Head of caudate nucleus (tissue), 42 donors: ENCODE measurements at regions not wholly inside any gene's neighbourhood (a gene's known extent, or its start where the extent isn't known, plus 50 kb on each side); places are given as distances from the start of the nearest gene placed in this dataset.
"Not testable (repeated sequence)": the region's sequence is repeated elsewhere in the genome, so short reads cannot be mapped to it uniquely, and the experiment has no call there.

Experiments used
- DNase-seq, 42 donors: peaks; one replicate each; pipeline versions ENCODE4 v3.0.0 to v3.0.0-alpha.2; 2020 to 2021; ENCODE audit warnings: mixed read lengths in 7 of 42
- intact Hi-C: fragments of 100-400 bp; cut with DNase I; formaldehyde crosslinking; loops from one replicate; pipeline ENCODE4 v1.15.0; 2022

GRCh38 chr3:74978684-74979083 lies 364.2 kb upstream of the CNTN3 start:
- intact Hi-C loops = no loop called here
- no peak for DNase-seq

GRCh38 chr3:74985028-74985904 lies 370.8 kb upstream of the CNTN3 start:
- DNase-seq = peak in 1 of 42 donors; percentile 12
- intact Hi-C loops = not testable (repeated sequence)

GRCh38 chr3:74988095-74988494 lies 373.6 kb upstream of the CNTN3 start:
- DNase-seq = no peak
- intact Hi-C loops = no loop called here

GRCh38 chr3:74992898-74993297 lies 378.4 kb upstream of the CNTN3 start:
- intact Hi-C loops = no loop called here

GRCh38 chr3:75001330-75001729 lies 386.9 kb upstream of the CNTN3 start:
- intact Hi-C loops = no loop called here
- no peak for DNase-seq

More at GRCh38 chr3:74992898-74993297, 378.4 kb upstream of the CNTN3 start:
- no peak for DNase-seq

- no peak for DNase-seq
- intact Hi-C loops = no loop called here
These were observed 398.4 kb upstream of the CNTN3 start for GRCh38 chr3:75012791-75013331.

- no peak for DNase-seq
These were observed 399.5 kb upstream of the CNTN3 start for GRCh38 chr3:75014008-75014407.

GRCh38 chr3:75015280-75015679 lies 400.8 kb upstream of the CNTN3 start:
- no peak for DNase-seq
- intact Hi-C loops = no loop called here

More at GRCh38 chr3:75014008-75014407, 399.5 kb upstream of the CNTN3 start:
- intact Hi-C loops = no loop called here

- intact Hi-C loops = no loop called here
- no peak for DNase-seq
These were observed 420.7 kb upstream of the CNTN3 start for GRCh38 chr3:75035146-75035545.

GRCh38 chr3:75042941-75043340 lies 428.5 kb upstream of the CNTN3 start:
- intact Hi-C loops = no loop called here
- no peak for DNase-seq

GRCh38 chr3:75048650-75049049 lies 434.2 kb upstream of the CNTN3 start:
- intact Hi-C loops = no loop called here
- DNase-seq = no peak

- no peak for DNase-seq
- intact Hi-C loops = no loop called here
These were observed 435.1 kb upstream of the CNTN3 start for GRCh38 chr3:75049533-75049932.

- no peak for DNase-seq
- intact Hi-C loops = no loop called here
These were observed 444.7 kb upstream of the CNTN3 start for GRCh38 chr3:75059120-75059519.

- intact Hi-C loops = no loop called here
These were observed 447.3 kb upstream of the CNTN3 start for GRCh38 chr3:75061806-75062205.

GRCh38 chr3:75075158-75075557 lies 460.7 kb upstream of the CNTN3 start:
- no peak for DNase-seq
- intact Hi-C loops = no loop called here

More at GRCh38 chr3:75061806-75062205, 447.3 kb upstream of the CNTN3 start:
- DNase-seq = no peak

GRCh38 chr3:75076481-75076880 lies 462.0 kb upstream of the CNTN3 start:
- intact Hi-C loops = no loop called here
- no peak for DNase-seq

GRCh38 chr3:75078290-75078689 lies 463.8 kb upstream of the CNTN3 start:
- DNase-seq = no peak

GRCh38 chr3:75082845-75083244 lies 468.4 kb upstream of the CNTN3 start:
- intact Hi-C loops = no loop called here
- DNase-seq = no peak

More at GRCh38 chr3:75078290-75078689, 463.8 kb upstream of the CNTN3 start:
- intact Hi-C loops = no loop called here

GRCh38 chr3:75089841-75090240 lies 475.4 kb upstream of the CNTN3 start:
- DNase-seq = no peak
- intact Hi-C loops = no loop called here

GRCh38 chr3:75101329-75102147 lies 487.1 kb upstream of the CNTN3 start:
- intact Hi-C loops = no loop called here
- DNase-seq = peak in 3 of 42 donors; percentile 3 to 17 (median 13)
